ENCODE measurements at regions not wholly inside any gene's neighbourhood (a gene's known extent, or its start where the extent isn't known, plus 50 kb on each side); places are given as distances from the start of the nearest gene placed in this dataset.
"Not testable (repeated sequence)": the region's sequence is repeated elsewhere in the genome, so short reads cannot be mapped to it uniquely, and the experiment has no call there.

DNA sequence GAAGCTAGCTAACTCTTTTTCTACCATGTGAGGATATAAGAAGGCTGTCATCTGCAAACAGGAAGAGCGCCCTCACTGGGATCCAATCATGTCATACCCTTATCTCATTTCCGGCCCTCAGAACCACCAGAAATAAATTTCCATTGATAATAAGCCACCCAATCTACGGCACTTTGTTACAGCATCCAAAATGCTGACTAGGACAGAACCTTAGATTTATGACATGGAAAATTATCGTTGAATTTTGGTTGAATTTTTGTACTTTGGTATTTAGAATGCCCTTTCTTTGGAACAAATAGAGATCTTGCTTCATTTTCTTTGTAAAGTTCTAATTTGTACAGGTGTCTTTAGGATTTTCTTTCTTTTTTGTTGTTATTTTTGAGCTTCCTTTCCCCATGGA, 53.3 kb upstream of the CYLC2 start:
- H3K27ac ChIP-seq (ENCODE audit: low read depth in 1 of 2, low read length in 2 of 2) = no peak overlapping the region
- no peak overlapping the region for H3K4me3 ChIP-seq (ENCODE audit: low read length in 2 of 2)
- H3K9me3 ChIP-seq (ENCODE audit: control insufficient read depth, low read length) = no peaks in the 10 kb centered on the region
- no peaks in the 10 kb centered on the region for H3K27me3 ChIP-seq (ENCODE audit: control insufficient read depth in 1 of 2, insufficient read depth in 2 of 2, low read length in 1 of 2)
- ATAC-seq (ENCODE audit: low FRiP score) (no peak), DNase-seq (no peak)
- H3K36me3 ChIP-seq (ENCODE audit: control insufficient read depth in 1 of 2, insufficient read depth in 2 of 2, low read length in 1 of 2) = no peaks in the 10 kb centered on the region
- 90 to 91% methylated on average over 4 of the region's 4 CpGs for WGBS, 2 donors
- intact Hi-C loops (cut with DNase I) = no loop called here
- H3K4me1 ChIP-seq (ENCODE audit: control insufficient read depth in 1 of 2, insufficient read depth in 2 of 2, low read length in 2 of 2) = no peaks in the 10 kb centered on the region

DNA sequence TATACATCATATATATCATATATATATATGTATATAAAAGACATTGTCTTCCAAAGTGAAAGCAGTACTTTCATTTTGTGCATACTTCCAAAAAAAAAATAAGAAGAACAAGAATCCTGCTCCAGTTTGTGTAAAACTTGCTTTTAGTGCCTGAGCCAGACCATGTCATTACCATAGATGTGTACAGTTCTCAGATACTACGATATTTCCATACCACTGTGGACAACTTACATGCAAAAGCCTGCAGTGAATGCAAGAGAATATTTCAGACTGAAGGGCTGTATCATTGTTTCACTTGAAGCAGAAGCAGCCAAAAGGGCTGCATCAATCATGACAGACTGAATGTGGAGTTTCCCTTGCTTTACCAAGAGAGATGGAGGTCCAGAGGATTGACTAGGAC, 72.6 kb upstream of the CYLC2 start:
- no peaks in the 10 kb centered on the region for H3K27me3 ChIP-seq (ENCODE audit: control insufficient read depth in 1 of 2, insufficient read depth in 2 of 2, low read length in 1 of 2)
- ATAC-seq (ENCODE audit: low FRiP score) (no peak), DNase-seq (no peak)
- intact Hi-C loops (cut with DNase I) = no loop called here
- H3K36me3 ChIP-seq (ENCODE audit: control insufficient read depth in 1 of 2, insufficient read depth in 2 of 2, low read length in 1 of 2) = no peaks in the 10 kb centered on the region
- peaks cover 3% of the 10 kb centered on the region for H3K9me3 ChIP-seq (ENCODE audit: control insufficient read depth, low read length)
- no peak overlapping the region for H3K27ac ChIP-seq (ENCODE audit: low read depth in 1 of 2, low read length in 2 of 2)
- WGBS, 2 donors = 76 to 79% methylated on average over 1 of the region's 1 CpG
- no peaks in the 10 kb centered on the region for H3K4me1 ChIP-seq (ENCODE audit: control insufficient read depth in 1 of 2, insufficient read depth in 2 of 2, low read length in 2 of 2)
- no peak overlapping the region for H3K4me3 ChIP-seq (ENCODE audit: low read length in 2 of 2)

DNA sequence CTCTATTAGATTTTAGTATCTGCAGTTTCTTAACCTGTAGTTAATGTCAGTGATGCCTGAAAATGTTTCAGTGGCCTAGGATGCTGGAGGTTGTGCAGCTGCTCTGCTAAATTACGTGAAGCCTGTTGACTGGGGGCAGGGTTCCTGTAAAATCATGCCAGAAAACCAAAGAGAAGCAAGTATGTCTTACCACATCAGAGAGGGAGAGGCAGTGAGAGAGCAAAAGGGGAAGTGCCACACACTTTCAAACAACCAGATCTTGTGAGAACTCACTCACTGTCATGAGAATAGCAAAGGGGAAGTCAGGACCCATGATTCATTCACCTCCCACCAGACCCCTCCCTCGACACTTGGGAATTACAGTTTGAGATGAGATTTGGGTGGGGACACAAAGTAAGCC, 83.9 kb upstream of the CYLC2 start:
- ATAC-seq (ENCODE audit: low FRiP score) (no peak), DNase-seq (no peak)
- intact Hi-C loops (cut with DNase I) = no loop called here
- Histone ChIP-seq H3K4me1 (ENCODE audit: control insufficient read depth in 1 of 2, insufficient read depth in 2 of 2, low read length in 2 of 2) (no peaks in the 10 kb centered on the region), H3K9me3 (ENCODE audit: control insufficient read depth, low read length) (no peaks in the 10 kb centered on the region), H3K36me3 (ENCODE audit: control insufficient read depth in 1 of 2, insufficient read depth in 2 of 2, low read length in 1 of 2) (no peaks in the 10 kb centered on the region), H3K4me3 (ENCODE audit: low read length in 2 of 2) (no peak overlapping the region), H3K27me3 (ENCODE audit: control insufficient read depth in 1 of 2, insufficient read depth in 2 of 2, low read length in 1 of 2) (no peaks in the 10 kb centered on the region), H3K27ac (ENCODE audit: low read depth in 1 of 2, low read length in 2 of 2) (no peak overlapping the region)
- WGBS, 2 donors = 61 to 63% methylated on average over 2 of the region's 2 CpGs

DNA sequence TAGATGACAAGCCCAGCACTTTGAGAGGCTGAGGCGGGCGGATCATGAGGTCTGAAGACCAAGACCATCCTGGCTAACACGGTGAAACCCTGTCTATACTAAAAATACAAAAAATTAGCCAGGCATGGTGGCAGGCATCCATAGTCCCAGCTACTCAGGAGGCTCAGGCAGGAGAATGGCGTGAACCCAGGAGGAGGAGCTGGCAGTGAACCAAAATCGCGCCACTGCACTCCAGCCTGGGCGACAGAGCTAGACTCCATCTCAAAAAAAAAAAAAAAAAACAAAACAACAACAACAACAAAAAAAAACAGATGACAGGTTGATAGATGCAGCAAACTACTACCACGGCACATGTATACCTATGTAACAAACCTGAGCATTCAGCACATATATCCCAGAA, 89.3 kb upstream of the CYLC2 start:
- H3K4me1 ChIP-seq (ENCODE audit: control insufficient read depth in 1 of 2, insufficient read depth in 2 of 2, low read length in 2 of 2); H3K4me3 ChIP-seq (ENCODE audit: low read length in 2 of 2); DNase-seq; H3K27ac ChIP-seq (ENCODE audit: low read depth in 1 of 2, low read length in 2 of 2); ATAC-seq (ENCODE audit: low FRiP score); intact Hi-C loops (cut with DNase I); H3K27me3 ChIP-seq (ENCODE audit: control insufficient read depth in 1 of 2, insufficient read depth in 2 of 2, low read length in 1 of 2); H3K9me3 ChIP-seq (ENCODE audit: control insufficient read depth, low read length); H3K36me3 ChIP-seq (ENCODE audit: control insufficient read depth in 1 of 2, insufficient read depth in 2 of 2, low read length in 1 of 2): not testable (repeated sequence)
- WGBS, 2 donors = 73 to 75% methylated on average over 8 of the region's 8 CpGs

DNA sequence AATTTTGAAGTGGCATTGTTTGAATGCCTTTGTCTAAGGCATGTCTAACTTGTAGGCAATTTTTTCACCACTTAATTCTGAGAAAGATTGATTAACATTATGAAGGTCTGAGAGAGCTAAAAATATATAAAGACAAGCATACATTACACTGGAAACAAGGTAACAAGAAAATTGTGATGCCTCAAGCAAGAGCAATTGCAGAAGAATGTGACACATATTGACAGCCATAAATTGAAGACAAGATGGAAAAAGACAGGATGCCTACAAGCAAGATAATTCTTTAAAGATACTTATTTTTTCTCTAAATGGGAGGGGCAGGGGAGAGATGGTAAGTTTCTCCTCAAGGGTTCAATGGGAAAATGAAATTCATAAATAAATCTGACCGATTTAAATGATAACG, 103.1 kb upstream of the CYLC2 start:
- H3K36me3 ChIP-seq (ENCODE audit: control insufficient read depth in 1 of 2, insufficient read depth in 2 of 2, low read length in 1 of 2) = no peaks in the 10 kb centered on the region
- 97 to 98% methylated on average over 2 of the region's 2 CpGs for WGBS, 2 donors
- no peak for DNase-seq
- no peak overlapping the region for H3K27ac ChIP-seq (ENCODE audit: low read depth in 1 of 2, low read length in 2 of 2)
- H3K4me1 ChIP-seq (ENCODE audit: control insufficient read depth in 1 of 2, insufficient read depth in 2 of 2, low read length in 2 of 2) = no peaks in the 10 kb centered on the region
- H3K4me3 ChIP-seq (ENCODE audit: low read length in 2 of 2) = no peak overlapping the region
- intact Hi-C loops (cut with DNase I) = no loop called here
- peaks cover under 1% of the 10 kb centered on the region for H3K9me3 ChIP-seq (ENCODE audit: control insufficient read depth, low read length)
- no peaks in the 10 kb centered on the region for H3K27me3 ChIP-seq (ENCODE audit: control insufficient read depth in 1 of 2, insufficient read depth in 2 of 2, low read length in 1 of 2)
- no peak for ATAC-seq (ENCODE audit: low FRiP score)

DNA sequence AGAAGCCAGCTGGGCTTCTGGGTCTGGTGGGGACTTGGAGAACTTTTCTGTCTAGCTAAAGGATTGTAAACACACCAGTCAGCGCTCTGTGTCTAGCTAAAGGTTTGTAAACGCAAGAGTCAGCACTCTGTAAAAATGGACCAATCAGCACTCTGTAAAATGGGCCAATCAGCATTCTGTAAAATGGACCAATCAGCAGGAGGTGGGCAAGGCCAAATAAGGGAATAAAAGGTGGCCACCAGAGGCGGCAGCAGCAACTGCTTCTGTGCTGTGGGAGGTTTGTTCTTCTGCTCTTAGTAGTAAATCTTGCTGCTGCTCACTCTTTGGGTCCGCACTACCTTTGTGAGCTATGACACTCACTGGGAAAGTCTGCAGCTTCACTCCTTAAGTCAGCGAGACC, 106.4 kb upstream of the CYLC2 start:
- H3K4me3 ChIP-seq (ENCODE audit: low read length in 2 of 2); H3K36me3 ChIP-seq (ENCODE audit: control insufficient read depth in 1 of 2, insufficient read depth in 2 of 2, low read length in 1 of 2): not testable (repeated sequence)
- WGBS, 2 donors = 94 to 96% methylated on average over 5 of the region's 5 CpGs

DNA sequence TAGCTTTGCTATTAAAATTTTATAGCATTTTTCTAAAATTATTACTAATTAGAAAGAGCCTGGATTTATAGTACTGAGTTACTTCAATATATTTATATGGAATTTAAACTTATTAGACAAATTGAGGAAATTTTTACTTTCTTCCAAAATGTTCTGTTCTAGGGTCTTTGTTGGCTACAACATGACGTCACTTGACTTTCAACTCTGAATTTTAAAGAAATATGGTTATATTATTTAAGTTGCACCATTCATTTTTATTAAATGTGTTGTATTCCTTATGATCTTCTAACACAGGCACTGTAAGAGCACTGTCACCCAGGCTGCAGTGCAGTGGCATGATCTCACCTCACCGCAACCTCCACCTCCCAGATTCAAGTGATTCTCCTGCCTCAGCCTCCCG, 119.4 kb upstream of the CYLC2 start:
- Histone ChIP-seq H3K27me3 (ENCODE audit: control insufficient read depth in 1 of 2, insufficient read depth in 2 of 2, low read length in 1 of 2) (no peaks in the 10 kb centered on the region), H3K4me3 (ENCODE audit: low read length in 2 of 2) (no peak overlapping the region), H3K4me1 (ENCODE audit: control insufficient read depth in 1 of 2, insufficient read depth in 2 of 2, low read length in 2 of 2) (no peaks in the 10 kb centered on the region), H3K36me3 (ENCODE audit: control insufficient read depth in 1 of 2, insufficient read depth in 2 of 2, low read length in 1 of 2) (no peaks in the 10 kb centered on the region), H3K27ac (ENCODE audit: low read depth in 1 of 2, low read length in 2 of 2) (no peak overlapping the region), H3K9me3 (ENCODE audit: control insufficient read depth, low read length) (no peaks in the 10 kb centered on the region)
- intact Hi-C loops (cut with DNase I) = no loop called here
- ATAC-seq (ENCODE audit: low FRiP score) (no peak), DNase-seq (no peak)
- 87 to 94% methylated on average over 3 of the region's 3 CpGs for WGBS, 2 donors

More for the DNA sequence above, 106.4 kb upstream of the CYLC2 start:
- H3K9me3 ChIP-seq (ENCODE audit: control insufficient read depth, low read length); H3K27ac ChIP-seq (ENCODE audit: low read depth in 1 of 2, low read length in 2 of 2); intact Hi-C loops (cut with DNase I); ATAC-seq (ENCODE audit: low FRiP score); DNase-seq; H3K27me3 ChIP-seq (ENCODE audit: control insufficient read depth in 1 of 2, insufficient read depth in 2 of 2, low read length in 1 of 2); H3K4me1 ChIP-seq (ENCODE audit: control insufficient read depth in 1 of 2, insufficient read depth in 2 of 2, low read length in 2 of 2): not testable (repeated sequence)

DNA sequence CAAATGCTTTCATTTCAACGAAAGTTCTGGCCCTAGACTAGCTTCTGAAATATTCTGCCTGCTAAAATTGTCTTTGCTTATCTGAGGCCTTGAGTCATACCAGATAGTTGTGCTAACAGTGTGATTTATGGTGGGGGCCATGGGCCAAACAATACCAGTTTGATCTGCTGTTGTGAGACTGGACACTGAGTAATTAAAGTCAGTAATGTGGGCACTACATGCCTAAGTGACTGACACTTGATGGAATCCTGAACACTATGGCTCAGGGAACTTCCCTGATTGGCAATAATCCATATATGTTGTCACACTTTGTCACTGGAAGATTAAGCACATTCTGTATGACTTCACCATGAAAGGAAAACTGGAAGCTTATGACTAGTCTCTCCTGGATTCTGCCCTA, 127.6 kb upstream of the CYLC2 start:
- no peaks in the 10 kb centered on the region for H3K27me3 ChIP-seq (ENCODE audit: control insufficient read depth in 1 of 2, insufficient read depth in 2 of 2, low read length in 1 of 2)
- H3K9me3 ChIP-seq (ENCODE audit: control insufficient read depth, low read length) = no peaks in the 10 kb centered on the region
- peaks cover 0 to 2% of the 10 kb centered on the region in 2 donors for H3K4me1 ChIP-seq (ENCODE audit: control insufficient read depth in 1 of 2, insufficient read depth in 2 of 2, low read length in 2 of 2)
- no peak for ATAC-seq (ENCODE audit: low FRiP score)
- intact Hi-C loops (cut with DNase I) = no loop called here
- 0 to 3% methylated on average over 1 of the region's 1 CpG for WGBS, 2 donors
- H3K27ac ChIP-seq (ENCODE audit: low read depth in 1 of 2, low read length in 2 of 2) = no peak overlapping the region
- DNase-seq = no peak
- no peak overlapping the region for H3K4me3 ChIP-seq (ENCODE audit: low read length in 2 of 2)
- no peaks in the 10 kb centered on the region for H3K36me3 ChIP-seq (ENCODE audit: control insufficient read depth in 1 of 2, insufficient read depth in 2 of 2, low read length in 1 of 2)

DNA sequence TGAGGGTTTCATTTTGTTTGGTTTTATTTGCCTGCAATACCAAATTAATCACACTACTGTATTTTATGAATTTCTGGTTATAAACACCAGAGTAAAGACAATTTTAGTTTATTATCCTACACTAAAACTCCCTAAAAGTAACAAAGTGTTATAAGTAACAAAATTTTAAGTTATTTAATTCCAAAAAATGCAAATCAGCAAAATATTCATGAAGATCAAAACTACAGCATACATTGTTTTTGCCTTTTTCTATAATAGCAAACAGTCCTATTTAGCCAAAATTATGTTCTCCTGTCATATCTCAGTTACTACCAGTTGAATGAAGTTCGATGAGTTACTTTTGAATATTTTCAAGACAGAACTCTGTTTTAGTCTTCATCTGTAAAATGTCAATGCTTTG, 132.7 kb upstream of the CYLC2 start:
- WGBS, 2 donors = 91% methylated on average over 1 of the region's 1 CpG
- Histone ChIP-seq H3K27ac (ENCODE audit: low read depth in 1 of 2, low read length in 2 of 2) (no peak overlapping the region), H3K4me1 (ENCODE audit: control insufficient read depth in 1 of 2, insufficient read depth in 2 of 2, low read length in 2 of 2) (peaks cover 0 to under 1% of the 10 kb centered on the region in 2 donors), H3K9me3 (ENCODE audit: control insufficient read depth, low read length) (no peaks in the 10 kb centered on the region), H3K27me3 (ENCODE audit: control insufficient read depth in 1 of 2, insufficient read depth in 2 of 2, low read length in 1 of 2) (no peaks in the 10 kb centered on the region), H3K4me3 (ENCODE audit: low read length in 2 of 2) (no peak overlapping the region), H3K36me3 (ENCODE audit: control insufficient read depth in 1 of 2, insufficient read depth in 2 of 2, low read length in 1 of 2) (no peaks in the 10 kb centered on the region)
- intact Hi-C loops (cut with DNase I) = no loop called here
- DNase-seq (no peak), ATAC-seq (ENCODE audit: low FRiP score) (no peak)
